Esophagus muscularis mucosa (tissue), 4 donors: ENCODE measurements at regions not wholly inside any gene's neighbourhood (a gene's known extent, or its start where the extent isn't known, plus 50 kb on each side); places are given as distances from the start of the nearest gene placed in this dataset.

Experiments used
- EP300 ChIP-seq: sonication (generic); formaldehyde crosslinking; IDR thresholded peaks from one replicate; pipeline ENCODE4 v1.6.1; 2017; ENCODE audit warnings: antibody characterized with exemption
- POLR2A ChIP-seq: fragments of 450-650 bp; IDR thresholded peaks from one replicate; pipeline ENCODE4 v1.6.1; 2017; ENCODE audit warnings: antibody characterized with exemption, moderate library complexity, mild to moderate bottlenecking, low read depth
- TF ChIP-seq, protein P1 (sequence below), 3 experiments: fragments of 200-600 bp in 2 of 3; fragments of 450-650 bp in 1 of 3; sonication (generic) in 2 of 3; IDR thresholded peaks; one replicate each; pipeline ENCODE4 v1.5.1; 2017 to 2019; ENCODE audit warnings: antibody characterized with exemption in 3 of 3, mild to moderate bottlenecking in 2 of 3, moderate library complexity in 1 of 3

GRCh38 chr2:217040099-217040498 lies 180.2 kb upstream of the TNP1 start:
- TF ChIP-seq, protein P1, sequence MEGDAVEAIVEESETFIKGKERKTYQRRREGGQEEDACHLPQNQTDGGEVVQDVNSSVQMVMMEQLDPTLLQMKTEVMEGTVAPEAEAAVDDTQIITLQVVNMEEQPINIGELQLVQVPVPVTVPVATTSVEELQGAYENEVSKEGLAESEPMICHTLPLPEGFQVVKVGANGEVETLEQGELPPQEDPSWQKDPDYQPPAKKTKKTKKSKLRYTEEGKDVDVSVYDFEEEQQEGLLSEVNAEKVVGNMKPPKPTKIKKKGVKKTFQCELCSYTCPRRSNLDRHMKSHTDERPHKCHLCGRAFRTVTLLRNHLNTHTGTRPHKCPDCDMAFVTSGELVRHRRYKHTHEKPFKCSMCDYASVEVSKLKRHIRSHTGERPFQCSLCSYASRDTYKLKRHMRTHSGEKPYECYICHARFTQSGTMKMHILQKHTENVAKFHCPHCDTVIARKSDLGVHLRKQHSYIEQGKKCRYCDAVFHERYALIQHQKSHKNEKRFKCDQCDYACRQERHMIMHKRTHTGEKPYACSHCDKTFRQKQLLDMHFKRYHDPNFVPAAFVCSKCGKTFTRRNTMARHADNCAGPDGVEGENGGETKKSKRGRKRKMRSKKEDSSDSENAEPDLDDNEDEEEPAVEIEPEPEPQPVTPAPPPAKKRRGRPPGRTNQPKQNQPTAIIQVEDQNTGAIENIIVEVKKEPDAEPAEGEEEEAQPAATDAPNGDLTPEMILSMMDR (IDR thresholded peaks at IDR 0.05), result no peak
- TF ChIP-seq EP300, result no peak
- TF ChIP-seq POLR2A, result no peak
